SW 1271 (cell line): ENCODE measurements at regions not wholly inside any gene's neighbourhood (a gene's known extent, or its start where the extent isn't known, plus 50 kb on each side); places are given as distances from the start of the nearest gene placed in this dataset.
"Not testable (repeated sequence)": the region's sequence is repeated elsewhere in the genome, so short reads cannot be mapped to it uniquely, and the experiment has no call there.

Experiments used
- DNase-seq, 2 experiments: peaks; one replicate each; lab custom pipeline; 2025; lab: John Stamatoyannopoulos, UW

DNA sequence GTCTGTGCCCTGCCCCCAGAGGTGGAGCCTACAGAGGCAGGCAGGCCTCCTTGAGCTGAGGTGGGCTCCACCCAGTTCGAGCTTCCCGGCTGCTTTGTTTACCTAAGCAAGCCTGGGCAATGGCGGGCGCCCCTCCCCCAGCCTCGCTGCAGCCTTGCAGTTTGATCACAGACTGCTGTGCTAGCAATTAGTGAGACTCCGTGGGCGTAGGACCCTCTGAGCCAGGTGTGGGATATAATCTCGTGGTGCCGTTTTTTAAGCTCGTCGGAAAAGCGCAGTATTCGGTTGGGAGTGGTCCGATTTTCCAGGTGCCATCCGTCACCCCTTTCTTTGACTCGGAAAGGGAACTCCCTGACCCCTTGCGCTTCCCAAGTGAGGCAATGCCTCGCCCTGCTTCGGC, 383.1 kb upstream of the ZEB2 start:
- DNase-seq: not testable (repeated sequence)

DNA sequence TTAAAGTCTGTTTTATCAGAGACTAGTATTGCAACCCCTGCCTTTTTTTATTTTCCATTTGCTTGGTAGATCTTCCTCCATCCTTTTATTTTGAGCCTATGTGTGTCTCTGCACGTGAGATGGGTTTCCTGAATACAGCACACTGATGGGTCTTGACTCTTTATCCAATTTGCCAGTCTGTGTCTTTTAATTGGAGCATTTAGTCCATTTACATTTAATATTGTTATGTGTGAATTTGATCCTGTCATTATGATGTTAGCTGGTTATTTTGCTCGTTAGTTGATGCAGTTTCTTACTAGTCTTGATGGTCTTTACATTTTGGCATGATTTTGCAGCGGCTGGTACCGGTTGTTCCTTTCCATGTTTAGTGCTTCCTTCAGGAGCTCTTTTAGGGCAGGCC, 381.5 kb upstream of the ZEB2 start:
- DNase-seq: not testable (repeated sequence)

DNA sequence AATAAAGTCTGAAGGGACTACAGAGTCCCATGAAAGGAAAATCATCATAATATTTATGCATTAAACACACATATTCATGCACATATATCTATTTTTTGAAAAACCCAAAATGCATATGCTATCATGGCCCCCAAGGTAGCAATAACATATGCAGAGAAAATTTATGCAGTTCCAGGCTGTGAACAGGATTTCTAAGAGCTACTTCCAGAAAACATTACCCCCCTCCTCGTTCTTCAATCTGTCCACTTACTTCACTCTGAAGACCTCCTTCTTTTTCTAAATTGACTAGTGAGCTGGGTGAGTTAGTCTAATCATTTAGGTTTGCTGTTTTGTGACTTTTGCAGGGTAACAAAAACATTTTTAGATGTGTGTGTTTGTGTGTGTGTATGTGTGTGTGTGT, 376.4 kb upstream of the ZEB2 start:
- DNase-seq: no peak

DNA sequence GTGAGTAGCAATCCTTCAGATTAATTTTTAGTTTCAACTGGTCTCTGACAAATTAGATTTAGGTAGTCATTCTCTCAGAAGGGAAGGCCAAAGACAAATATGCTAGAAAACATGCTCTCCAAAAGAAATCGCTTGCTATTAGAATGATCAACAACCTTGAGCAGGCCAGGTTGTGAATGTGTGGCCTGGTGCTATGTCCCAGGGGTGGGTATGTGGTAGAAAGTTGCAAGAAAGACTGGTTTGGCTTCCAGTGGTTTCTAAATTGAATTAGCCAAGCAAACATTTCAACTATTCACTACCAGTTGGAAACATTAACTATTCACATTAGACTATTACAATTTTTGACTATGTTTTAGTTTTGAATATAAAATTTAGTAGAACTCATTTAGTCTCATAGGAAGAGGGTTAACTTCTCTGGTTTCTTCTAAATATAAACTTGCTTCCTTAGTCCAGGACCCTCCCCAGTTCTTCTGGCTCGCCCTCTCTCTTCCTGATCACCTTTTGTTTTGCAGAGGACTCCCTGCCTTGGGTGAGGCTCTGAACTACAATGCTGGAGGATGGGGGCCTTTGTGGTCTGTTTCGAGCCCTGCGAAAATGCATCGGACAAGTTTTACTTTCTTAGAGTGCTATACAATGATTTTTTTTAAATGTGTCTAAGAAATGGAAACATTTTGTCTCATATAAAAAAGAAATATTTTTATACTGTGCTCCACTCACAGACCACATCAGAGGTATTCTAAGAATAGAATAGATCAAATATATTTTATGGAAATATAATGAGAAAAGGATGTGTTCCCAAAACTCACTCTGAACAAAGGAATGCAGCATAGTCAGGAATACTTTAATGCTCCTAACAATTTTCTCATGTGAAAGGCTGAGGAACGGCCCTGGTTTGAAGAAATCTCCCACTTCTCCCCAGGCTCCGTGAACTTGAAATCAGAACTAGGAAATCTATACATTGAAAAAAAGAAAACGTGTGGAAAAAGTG, 375.0 kb upstream of the ZEB2 start:
- DNase-seq: no peak

DNA sequence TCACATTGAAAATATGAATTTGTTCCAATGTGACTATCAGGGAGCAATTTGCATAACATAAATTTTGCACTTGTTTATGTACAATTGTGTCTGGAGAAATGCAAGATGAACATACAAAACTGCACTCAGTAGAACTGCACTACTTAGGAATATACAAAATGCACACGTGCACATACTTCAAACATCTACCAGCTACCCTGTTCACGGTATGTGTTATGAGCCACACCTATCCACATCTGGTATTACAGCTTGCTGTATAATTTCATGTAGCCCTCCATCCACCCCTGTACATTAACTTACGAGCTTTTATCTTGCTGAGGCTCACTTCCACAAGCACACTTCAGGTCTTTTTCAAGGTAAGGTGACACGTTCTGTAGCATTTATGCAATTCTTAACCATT, 373.5 kb upstream of the ZEB2 start:
- DNase-seq: no peak

DNA sequence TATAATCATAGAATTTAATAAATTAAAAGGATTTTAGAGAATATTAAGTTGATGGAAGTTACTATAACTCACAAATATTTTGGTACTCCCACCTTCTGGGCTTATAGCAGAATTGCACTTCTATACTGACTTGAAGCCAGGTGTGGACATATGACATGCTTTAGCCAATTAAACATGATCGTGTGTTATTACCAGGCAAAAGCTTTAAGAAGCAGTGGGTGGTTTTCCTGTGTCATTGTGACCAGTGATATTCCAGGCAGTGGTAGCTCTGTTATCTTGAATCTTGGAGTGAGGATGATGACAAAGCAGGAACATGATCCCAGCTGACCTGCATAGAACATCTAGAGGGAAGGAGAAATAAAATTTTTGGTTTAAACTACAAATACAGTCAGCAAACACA, 370.9 kb upstream of the ZEB2 start:
- peak in 1 of 2 experiments; percentile 26 for DNase-seq

DNA sequence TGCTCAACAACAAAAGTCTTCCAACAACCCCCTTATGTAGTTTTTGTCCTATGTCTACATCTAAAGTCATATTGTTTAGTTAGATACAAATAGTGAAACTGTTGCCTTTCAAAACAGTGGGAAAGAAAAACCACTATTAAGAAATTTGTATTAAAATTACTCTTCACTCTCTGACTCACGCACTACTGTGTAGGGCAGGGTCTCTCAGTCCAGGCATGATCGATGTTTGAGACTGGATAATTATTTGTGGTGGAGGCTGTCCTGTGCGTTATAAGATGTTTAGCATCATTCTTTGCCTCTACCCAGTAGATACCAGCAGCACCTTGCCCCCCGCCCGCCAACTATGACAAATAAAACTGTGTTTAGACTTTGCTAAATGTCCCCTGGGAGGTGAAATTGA, 369.4 kb upstream of the ZEB2 start:
- no peak for DNase-seq

DNA sequence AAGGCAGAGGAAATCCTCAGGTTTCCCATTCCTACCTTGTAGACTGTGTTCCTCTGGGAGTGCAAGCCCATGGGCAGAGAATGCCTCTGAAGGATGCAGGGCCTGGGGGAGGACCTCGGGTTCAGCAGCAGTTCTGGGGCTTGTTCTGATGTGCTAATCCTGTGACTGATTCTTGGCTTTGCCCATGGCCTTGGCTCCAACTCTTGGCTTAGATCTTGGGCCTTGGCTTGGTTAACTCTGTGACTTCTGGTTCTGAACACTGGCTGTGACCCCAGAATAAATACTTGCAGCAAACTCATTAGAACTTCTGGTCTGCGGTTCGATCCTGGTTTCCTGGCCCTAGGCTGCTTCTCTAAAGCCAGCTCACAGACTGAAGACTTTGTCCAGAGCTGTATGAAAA, 366.9 kb upstream of the ZEB2 start:
- no peak for DNase-seq

DNA sequence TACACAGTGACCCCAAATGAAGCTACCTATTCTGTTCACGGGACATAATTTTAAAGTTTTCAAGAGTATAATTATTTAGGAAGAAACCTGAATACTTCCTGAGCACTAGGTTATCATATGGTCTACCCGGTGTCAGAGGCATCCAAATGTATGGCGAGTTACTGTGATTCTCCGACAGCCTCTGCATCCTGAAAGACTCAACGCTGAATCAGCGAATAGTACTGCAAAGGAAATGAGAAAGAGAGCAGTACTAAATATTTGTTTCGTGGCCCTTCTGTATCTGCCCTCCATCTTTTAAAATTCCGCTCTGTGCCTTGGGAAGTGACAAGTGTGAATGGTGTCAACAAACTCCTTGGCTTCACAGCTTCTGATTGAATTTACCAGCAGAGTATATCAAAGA, 358.0 kb upstream of the ZEB2 start:
- DNase-seq: no peak

DNA sequence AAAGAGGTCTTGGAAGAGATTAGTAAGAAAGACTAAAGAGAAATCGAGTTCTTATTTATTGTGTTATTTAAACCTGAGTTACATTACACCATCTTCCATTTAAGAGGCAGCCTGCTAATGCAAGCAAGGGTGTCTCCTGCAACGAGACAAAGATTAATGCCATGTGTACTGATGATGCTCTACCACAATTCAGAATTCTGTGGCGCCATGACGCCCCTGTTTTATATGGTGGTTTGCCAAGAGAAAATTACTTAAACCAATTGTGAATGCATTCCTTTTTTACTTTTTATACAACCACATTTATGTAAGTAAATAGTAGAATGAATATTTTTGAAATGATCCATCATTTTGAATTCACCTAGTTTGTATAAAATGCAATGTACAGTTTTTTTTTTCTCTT, 356.1 kb upstream of the ZEB2 start:
- no peak for DNase-seq

DNA sequence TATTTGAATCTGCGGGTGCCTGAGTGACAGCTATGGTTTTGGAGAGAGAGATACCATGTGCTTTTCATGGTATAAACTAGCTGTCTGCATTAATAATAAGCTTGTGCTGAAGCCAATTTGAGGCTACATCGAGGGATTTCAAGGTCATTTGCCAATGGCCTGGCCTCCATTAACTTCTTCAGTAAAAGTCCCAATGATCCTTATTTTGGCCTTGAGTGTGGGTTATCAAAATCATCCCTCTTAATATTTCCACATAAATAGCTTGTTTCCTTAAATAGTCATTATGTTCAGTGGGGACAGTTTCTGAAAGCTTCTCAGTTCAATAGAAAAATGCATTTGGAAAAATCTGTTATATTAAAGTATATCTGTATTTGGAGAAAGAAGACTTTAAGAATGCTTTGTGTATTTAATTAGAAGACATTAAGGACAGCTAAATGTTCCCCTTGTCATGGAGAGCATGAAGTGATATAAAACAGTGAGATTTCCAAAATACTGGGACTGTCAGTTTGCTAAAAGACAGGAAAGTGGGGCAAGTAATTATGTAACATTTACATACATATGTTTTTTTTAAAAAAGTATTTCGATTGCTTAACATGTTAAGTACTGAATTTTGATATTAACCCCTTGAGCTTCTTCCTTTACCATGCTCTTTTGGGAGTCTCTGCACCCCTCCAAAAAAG, 355.5 kb upstream of the ZEB2 start:
- DNase-seq: no peak

DNA sequence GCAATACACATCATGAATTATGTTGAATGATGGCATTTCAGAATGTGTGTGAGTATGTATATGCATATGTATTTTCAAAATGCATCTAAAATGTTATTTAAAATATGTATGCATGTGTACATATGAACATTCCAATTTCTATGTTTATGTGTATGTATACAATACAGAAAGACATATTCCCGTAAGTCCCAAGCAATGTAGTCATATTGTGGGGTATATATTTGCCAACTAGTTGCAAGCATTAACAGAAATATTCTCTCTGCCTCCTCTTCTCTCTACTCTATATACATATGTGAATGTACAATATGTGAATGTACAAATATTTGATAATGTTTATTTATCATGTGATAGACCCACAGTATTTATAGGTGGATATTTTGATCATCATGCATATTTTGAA, 345.8 kb upstream of the ZEB2 start:
- no peak for DNase-seq

DNA sequence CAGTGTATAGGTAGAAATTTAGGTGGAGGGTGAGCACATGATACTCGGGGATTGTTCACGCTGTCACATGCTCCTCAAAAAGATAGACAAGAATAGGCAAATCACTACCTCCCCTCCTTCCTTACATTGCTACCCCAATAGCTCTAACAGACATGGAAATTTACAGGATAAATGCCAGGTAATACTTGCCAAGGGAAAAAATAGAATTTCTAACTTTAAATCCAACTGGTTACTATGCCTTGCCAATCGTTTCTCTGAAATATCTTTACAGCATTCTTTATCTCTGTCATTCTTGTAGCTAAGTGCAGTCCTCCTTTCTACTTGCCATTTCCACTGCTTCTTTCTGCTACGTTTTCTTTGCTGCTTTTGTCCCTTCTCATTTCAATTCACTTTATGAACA, 339.8 kb upstream of the ZEB2 start:
- no peak for DNase-seq

DNA sequence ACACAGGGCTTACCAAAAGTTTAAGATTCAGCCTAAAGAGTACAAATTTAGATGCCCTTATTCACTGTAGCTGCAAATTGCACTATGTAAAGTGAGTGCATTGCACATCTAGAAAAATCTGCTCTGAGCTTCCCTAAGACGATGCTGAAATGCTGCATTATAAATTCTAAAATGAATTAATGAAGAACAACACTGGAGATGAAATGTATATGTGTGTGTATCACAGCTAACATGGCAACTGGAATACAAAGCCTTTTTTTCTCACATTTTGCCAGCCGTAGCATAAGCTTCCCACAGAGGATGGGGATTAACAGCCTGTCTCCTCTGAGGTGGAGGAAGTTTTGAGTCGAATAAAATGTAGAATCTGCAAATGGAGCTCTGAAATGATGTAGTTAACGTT, 338.3 kb upstream of the ZEB2 start:
- no peak for DNase-seq

DNA sequence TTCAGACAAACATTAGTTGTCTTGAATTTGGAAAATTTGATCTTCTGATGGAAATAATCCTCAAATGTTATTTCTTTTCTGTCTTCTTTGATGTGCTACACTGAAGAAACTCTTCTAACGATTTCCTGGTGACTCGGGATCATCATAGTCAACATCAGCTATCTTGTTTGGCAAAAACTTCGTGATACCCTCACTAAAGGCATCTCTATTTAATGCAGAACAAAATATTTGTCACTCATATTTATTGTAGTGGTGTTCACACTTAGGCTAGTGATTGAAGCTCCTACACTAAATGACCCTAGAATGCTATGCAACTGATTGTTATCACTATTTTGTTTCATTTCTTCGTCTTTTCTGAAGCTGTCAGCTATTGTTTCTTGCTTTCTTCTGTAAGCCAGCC, 334.7 kb upstream of the ZEB2 start:
- DNase-seq: no peak

DNA sequence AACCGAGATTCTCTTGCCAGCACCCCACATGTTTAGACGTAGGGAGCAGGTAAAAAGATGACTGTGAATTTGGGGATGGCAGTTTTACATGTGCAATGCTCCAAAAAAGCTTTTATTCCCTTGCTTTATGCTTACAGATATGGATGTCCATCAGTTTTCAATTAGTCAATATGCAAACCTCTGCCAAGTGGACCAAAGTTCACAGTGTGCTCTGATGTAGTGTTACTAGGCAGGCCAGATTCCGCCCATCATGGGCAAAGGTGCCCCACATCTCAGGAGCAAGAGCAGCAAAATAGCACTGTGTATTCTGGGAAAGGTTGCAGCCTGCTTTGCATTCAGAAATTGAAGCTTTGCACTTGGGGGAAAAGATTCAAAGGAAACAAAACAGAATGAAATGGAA, 329.7 kb upstream of the ZEB2 start:
- DNase-seq: no peak

DNA sequence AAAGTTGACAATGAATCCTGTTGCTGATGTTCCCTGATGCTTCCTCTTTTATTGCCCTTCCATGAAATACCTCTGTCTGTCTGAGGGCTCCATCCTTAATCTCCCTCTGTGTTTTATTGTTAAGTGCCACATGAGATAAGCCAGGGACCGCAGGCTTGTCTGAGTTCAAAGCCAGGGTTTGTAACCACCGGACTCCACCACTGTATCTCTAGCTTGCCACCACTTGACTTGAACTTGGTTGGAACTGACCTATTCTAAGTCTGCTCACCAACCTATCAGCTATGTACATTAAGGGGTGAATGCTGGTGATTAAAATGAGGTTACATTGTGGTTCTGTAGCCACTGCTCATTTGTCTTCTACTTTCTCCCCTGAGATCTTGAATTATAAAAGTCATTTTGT, 328.5 kb upstream of the ZEB2 start:
- DNase-seq: no peak

DNA sequence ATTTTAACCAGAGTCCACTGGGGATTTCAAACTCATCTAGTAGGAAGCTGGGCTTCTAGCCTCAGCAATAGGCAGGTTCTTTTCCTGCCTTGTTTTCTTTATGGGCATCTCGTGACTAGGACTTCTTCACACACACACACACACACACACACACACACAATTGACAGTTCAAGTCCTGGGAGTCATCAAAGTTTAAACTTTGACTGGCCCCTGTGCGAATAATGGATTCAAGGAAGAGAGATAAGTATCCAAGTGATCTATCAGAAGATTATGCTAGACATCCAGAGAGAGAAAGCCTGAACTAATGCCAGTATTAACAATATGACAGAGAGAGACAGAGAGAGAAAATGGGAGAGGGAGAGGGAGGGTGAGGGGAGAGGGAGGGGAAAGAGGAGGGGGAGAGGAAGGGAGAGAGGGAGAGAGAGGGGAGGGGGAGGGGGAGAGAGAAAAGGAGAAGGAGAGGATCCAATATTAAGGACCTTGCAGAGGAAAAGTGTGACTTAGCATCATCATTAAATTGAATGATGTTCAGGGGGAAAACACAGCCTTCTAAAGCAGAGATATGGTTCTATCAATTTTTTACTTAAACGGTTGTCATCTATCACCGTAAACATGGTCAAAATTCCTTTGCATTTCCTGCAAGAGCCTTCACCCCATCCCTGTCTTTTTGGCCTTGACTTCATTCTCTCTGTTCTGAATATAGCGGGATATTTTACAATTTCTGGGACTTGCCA, 327.6 kb upstream of the ZEB2 start:
- DNase-seq: no peak

DNA sequence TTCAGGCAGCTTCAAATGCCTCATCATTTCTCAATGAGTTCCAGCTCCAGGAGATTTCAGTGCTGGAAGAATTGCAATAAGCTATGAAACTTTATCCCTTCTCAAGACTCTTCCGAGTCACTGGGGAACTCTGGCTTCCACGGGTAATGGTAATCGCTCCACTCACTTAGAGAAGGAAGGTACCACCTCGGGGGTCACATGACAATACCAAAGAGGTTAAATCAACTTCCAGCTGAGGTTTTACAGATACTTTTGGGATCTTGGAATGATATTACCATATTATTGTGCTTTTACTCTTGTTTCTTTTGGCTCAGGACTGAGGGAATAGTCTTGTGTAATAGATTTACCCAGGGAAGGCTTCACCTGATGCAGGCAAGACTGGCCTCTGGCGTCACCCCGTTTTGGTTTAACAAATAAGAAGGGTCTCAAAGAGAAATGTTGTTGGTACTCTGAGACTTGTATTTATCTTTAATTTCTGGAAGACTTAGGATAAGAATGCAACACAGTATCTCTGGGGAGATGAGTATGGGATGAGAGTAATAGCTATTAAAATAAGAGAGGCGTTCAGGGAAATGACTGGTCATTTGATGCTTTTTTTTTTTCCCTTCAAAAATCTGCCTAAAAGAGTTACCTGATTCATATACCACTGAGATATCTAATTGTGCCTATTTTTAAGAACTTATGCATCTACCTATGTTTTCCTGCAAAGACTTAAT, 316.9 kb upstream of the ZEB2 start:
- DNase-seq: no peak

DNA sequence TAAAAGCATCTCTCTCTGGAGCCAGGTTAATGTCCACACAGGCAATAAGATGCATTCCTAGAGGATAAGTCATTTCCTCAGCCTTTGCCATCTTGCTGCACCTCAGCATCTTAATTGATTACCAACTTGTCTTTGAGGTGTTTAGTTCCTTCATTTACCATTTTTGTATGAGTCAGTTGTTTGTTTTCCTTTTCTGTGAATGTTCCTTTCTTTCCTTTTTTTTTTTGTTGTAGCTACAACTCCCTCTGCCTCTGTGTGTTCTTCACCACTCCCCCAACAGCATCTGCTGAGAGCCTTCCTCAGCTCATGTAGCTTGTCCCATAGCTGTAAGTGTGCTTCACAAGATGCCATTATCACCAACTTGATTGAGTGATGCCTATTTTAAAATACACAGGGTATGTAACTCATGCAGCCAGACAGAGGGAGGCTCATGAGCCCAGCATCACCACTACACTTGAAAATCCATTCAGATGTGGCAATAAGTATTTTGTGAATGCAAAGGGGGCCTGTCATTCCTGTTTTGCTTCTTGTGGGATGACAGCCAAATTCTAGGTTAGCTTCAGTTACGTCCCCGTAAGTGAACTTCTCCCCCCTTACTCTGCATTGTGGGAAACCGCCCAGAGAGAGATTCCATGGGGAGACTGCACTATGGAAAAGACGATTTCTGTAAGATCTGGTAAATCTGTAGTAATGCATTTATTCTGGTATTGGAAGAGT, 315.9 kb upstream of the ZEB2 start:
- DNase-seq: peak in 1 of 2 experiments; percentile 14

DNA sequence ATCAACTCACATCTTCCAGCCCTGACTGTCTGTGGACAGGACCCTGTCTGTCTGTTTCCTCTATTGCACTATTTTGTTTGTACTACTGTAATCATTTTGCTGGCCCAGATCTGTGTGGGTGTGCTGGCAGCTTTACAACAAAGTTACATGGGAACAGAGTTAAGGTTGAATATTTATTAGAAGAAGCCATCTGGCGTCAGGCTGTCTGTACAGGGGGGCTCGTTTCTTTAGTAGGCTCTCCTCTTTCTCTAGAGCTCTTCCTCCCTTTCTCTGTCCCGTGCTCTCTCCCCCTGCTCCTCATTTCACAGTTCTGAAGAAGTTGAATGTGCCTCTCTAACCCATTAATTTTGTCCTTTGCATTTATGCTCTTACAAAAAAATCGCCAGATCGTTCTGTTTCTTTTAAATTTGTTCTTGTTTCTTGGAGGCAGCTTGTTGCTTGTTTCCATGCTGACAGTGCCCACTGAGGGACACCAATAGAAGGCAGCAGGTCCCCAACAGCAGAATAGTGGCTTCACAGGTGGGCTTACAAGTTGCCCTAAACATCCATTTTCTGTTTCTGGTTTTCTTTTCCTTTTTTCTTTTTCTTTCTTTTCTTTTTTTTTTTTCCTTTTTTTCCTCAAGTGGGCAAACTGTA, 315.2 kb upstream of the ZEB2 start:
- no peak for DNase-seq
